Neural progenitor cell (in vitro differentiated cells): ENCODE measurements at regions not wholly inside any gene's neighbourhood (a gene's known extent, or its start where the extent isn't known, plus 50 kb on each side); places are given as distances from the start of the nearest gene placed in this dataset.

ENCODE experiments used
- CTCF ChIP-seq: fragments of 200-600 bp; sonication (generic); IDR thresholded peaks from 2 replicates; pipeline ENCODE4 v1.5.1; 2017; ENCODE audit warnings: antibody characterized with exemption, mild to moderate bottlenecking
- EZH2 ChIP-seq: fragments of 200-600 bp; sonication (generic); IDR thresholded peaks from 2 replicates; pipeline ENCODE4 v1.6.1; 2017; ENCODE audit warnings: antibody characterized with exemption, mild to moderate bottlenecking, moderate library complexity

DNA sequence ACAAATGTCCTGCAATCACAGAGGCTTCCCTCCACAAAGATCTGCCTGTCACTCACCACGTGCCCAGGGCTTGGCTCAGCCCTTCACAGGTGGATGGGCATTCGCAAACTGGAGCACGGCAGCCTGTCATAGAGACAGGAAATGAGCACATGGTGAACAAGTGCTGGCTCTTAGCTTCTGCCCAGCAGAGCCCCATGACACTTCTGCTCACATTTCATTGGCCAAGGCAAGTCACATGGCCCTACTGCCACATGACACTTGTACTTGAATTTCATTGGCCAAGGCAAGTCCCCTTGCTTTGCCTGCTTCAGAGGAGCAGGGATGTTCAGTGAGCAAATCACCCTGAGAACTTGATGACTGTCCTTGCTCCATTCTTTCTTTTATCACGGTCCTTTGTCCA is 110.8 kb upstream of the PPP2R2D start:
- TF ChIP-seq CTCF (no peak), EZH2 (no peak)
